ENCODE measurements at regions not wholly inside any gene's neighbourhood (a gene's known extent, or its start where the extent isn't known, plus 50 kb on each side); places are given as distances from the start of the nearest gene placed in this dataset.

DNA sequence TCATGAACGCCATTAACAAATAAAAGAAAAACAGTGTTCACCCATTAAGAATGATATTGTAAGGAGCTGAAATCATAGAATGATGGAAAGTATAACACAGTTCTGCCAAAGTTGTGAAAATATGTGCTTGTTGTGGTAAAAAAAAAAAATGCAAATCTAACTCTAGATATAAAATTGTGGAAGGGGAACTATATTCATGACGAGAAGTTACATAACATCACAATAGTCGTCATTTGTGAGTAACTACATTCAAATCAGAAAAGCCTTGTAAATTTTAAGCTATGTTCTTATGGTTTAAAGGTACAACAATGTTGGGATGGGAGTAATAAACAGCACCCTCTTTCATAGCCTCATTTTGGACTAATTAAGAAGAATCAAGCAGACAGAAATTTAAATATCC, 57.6 kb upstream of the PRDM8 start:
- CTCF ChIA-PET = interaction anchor here (0.9 kb wide), 1 partner anchor 32 kb away, joined by 3 read pairs; no protein-coding TSS in a partner anchor
- no peak for DNase-seq (ENCODE audit: extremely low spot score)
- POLR2A ChIA-PET = no interaction called here

DNA sequence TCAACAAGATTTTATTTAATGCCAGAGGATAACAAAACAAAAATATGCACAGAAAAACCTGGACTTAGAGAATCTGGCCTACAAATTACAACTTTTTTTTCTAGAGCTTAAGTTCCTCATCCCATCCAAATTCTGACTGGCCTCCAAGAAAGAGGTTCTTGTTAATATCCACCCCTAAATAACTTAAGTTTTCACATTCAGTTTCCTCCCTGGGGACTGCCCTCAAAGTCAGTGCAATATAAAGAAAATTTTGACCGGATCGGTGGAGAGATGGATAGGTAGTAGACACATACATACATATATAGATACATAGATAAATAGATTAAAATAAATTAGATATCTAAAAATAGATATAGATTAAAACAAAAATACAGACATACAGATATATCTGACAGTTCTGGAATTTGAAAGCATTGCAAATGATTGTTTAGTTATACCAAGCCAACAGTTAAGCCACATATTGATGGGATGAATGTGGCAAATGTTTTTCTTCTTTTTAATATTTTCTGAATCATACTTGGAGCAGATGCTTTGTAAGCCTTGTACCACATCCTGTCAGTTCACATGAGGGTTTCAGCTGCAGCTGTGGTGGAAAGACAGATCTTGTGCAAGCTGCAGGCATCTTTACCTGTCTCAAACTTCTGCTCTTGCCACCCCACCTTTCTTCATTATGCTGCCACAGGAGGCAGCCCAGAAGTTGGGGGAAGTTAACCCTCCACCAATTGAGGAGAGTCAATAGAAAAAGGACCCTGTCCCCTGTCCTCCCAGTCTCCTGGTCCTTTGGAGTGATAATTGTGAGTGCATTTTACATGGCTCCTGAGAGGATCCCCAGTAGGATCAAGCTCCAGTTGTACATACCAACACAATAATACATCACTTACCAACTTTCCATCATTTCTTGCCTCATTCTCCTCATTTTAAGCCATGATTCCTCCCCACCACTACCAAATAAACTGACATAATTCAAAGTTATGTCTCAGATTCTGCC, 58.5 kb upstream of the PRDM8 start:
- ChIA-PET POLR2A (no interaction called here), CTCF (interaction anchor here (1.4 kb wide), 1 partner anchor 14 kb away, joined by 3 read pairs; no protein-coding TSS in a partner anchor)
- TF ChIP-seq, protein P1, sequence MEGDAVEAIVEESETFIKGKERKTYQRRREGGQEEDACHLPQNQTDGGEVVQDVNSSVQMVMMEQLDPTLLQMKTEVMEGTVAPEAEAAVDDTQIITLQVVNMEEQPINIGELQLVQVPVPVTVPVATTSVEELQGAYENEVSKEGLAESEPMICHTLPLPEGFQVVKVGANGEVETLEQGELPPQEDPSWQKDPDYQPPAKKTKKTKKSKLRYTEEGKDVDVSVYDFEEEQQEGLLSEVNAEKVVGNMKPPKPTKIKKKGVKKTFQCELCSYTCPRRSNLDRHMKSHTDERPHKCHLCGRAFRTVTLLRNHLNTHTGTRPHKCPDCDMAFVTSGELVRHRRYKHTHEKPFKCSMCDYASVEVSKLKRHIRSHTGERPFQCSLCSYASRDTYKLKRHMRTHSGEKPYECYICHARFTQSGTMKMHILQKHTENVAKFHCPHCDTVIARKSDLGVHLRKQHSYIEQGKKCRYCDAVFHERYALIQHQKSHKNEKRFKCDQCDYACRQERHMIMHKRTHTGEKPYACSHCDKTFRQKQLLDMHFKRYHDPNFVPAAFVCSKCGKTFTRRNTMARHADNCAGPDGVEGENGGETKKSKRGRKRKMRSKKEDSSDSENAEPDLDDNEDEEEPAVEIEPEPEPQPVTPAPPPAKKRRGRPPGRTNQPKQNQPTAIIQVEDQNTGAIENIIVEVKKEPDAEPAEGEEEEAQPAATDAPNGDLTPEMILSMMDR (IDR thresholded peaks at IDR 0.05; ENCODE audit: control extremely low read depth, extremely low read depth, low read depth, missing control alignments) = no peak
- peak; percentile 7 for DNase-seq (ENCODE audit: extremely low spot score)

More for the DNA sequence above, 57.6 kb upstream of the PRDM8 start:
- TF ChIP-seq, protein P1 (IDR thresholded peaks at IDR 0.05; ENCODE audit: control extremely low read depth, extremely low read depth, low read depth, missing control alignments) = no peak

DNA sequence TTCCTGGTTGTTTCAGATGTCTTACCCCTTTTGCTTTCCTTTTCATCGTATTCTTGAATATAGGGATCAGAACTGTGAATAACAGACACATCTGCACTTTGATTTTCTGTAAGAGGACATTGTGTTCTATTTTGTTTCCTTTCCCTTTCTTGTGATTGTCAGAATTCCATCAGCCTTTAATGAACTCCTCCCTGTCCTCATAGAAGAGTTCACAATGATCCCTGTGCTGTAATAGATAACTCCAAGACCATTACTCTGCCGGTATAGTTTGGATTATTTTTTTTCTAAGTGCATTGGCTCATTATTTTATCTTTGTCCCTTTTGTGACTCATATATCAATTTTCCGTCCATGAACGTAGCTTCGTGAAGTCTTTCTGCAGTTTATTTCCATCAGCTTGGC, 59.7 kb upstream of the PRDM8 start:
- TF ChIP-seq, protein P1 (IDR thresholded peaks at IDR 0.05; ENCODE audit: control extremely low read depth, extremely low read depth, low read depth, missing control alignments) = no peak
- POLR2A ChIA-PET = no interaction called here
- CTCF ChIA-PET = interaction anchor here (1.4 kb wide), 1 partner anchor 15 kb away, joined by 3 read pairs; no protein-coding TSS in a partner anchor
- DNase-seq (ENCODE audit: extremely low spot score) = no peak

DNA sequence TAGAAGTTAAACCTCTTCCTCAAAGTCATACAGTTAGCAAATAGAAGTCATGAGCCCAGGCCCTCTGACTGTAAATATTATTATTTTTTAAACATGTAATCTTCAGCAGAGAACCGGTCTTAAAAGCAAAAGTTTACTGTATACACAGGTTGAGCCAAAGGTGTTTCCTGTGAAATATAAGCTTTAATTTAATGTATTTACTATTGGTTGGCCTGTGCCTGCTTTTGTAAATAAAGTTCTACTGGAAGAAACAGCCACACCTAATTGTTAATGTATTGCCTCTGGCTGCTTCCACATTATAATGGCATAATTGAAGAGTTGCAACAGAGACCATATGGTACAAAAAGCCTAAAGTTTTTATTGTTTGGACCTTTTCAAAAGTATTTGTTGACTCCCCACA, 61.0 kb upstream of the PRDM8 start:
- ChIA-PET POLR2A (no interaction called here), CTCF (no interaction called here)
- no peak for DNase-seq (ENCODE audit: extremely low spot score)

DNA sequence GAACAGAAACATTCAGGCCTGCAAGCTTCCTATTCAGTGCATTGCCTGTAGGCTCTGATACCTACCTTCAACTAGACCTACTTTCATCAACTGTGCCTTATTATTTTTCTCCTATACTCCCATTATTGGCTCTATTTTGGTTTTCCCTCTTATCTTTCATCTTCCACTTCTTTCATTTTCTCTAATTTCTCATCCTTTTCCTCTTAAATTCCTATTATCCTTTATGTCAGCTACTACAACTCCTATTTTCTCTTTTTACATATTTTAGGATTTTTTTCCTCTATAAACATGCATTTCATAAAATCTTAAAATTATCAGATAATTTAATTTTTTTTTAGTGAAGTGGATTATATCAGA, 61.6 kb upstream of the PRDM8 start:
- DNase-seq (ENCODE audit: extremely low spot score) = no peak
- ChIA-PET POLR2A (no interaction called here), CTCF (no interaction called here)
- TF ChIP-seq, protein P1 (IDR thresholded peaks at IDR 0.05; ENCODE audit: control extremely low read depth, extremely low read depth, low read depth, missing control alignments) = no peak

More for the DNA sequence above, 61.0 kb upstream of the PRDM8 start:
- TF ChIP-seq, protein P1 (IDR thresholded peaks at IDR 0.05; ENCODE audit: control extremely low read depth, extremely low read depth, low read depth, missing control alignments) = no peak

DNA sequence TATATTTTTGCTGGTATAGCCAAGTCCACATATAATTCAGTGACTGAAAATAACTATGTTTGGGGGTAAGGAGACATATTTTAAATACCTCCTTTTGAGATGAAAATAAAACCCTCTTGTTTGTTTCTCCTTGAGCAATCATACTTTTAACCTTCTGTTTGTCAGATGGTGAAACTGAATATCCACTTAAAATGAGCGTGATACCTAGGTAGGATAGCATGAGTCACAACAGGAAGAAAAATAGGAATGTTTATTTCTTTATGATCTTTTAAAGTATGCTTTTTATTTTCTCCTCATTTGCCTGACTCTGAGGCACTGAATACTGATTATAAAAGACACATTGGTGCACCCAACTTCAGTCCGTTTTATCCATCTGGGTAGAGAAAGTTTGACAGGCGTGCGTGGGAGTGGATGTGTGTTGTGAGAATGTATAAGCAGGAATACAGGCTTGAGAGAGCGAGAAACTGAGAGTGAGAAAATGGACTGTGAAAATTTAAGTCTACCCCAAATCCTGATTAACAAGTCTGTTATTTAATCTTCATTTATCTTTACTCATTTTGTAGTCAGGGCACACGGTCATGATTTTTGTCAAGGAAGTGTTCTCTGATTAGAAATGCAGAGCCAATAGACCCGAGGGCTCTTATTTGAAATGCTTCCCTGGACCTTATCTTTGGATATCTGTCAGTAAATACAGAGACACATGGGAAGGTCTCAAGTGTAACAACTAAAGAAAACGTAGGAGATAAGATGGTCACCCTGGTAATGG, 62.1 kb upstream of the ANTXR2 start:
- DNase-seq (ENCODE audit: extremely low spot score) = no peak
- ChIA-PET POLR2A (no interaction called here), CTCF (no interaction called here)
- TF ChIP-seq, protein P1 (IDR thresholded peaks at IDR 0.05; ENCODE audit: control extremely low read depth, extremely low read depth, low read depth, missing control alignments) = no peak

Measured in GM10248 (cell line).